OCI-LY1 (cell line): ENCODE measurements at regions not wholly inside any gene's neighbourhood (a gene's known extent, or its start where the extent isn't known, plus 50 kb on each side); places are given as distances from the start of the nearest gene placed in this dataset.

ENCODE experiments used
- EZH2 ChIP-seq: fragments of 200-600 bp; sonication (generic), shearing (Covaris generic); IDR thresholded peaks from 2 replicates; pipeline ENCODE4 v1.8.0; 2017; ENCODE audit warnings: borderline replicate concordance, mixed run types, mild to moderate bottlenecking, antibody characterized with exemption, low read length, moderate library complexity, mixed read lengths
- TF ChIP-seq, protein P1 (sequence below): fragments of 200-600 bp; sonication (generic), shearing (Covaris generic); IDR thresholded peaks from 2 replicates; pipeline ENCODE4 v1.5.1; 2017; ENCODE audit warnings: mild to moderate bottlenecking, antibody characterized with exemption, low read length, moderate library complexity, mixed read lengths

DNA sequence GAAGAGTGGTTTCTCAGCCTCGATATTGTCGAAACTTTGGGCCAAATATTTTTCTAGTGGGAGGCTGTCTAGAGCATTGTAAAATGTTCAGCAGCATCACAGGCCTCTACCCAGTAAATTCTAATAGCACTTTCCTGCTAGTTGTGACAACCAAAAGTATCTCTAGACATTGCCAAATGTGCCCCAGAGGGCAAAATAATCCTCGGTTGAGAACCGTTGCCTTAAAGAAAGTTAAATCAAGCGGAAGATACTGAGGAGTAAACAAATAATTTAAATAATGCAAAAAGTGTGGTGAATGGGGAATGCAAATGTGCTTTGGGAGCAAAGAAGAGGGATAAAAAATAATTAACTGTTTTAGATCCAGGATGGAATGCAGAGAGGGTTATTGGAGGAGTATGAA, 106.4 kb upstream of the ASCC3 start:
- TF ChIP-seq, protein P1, sequence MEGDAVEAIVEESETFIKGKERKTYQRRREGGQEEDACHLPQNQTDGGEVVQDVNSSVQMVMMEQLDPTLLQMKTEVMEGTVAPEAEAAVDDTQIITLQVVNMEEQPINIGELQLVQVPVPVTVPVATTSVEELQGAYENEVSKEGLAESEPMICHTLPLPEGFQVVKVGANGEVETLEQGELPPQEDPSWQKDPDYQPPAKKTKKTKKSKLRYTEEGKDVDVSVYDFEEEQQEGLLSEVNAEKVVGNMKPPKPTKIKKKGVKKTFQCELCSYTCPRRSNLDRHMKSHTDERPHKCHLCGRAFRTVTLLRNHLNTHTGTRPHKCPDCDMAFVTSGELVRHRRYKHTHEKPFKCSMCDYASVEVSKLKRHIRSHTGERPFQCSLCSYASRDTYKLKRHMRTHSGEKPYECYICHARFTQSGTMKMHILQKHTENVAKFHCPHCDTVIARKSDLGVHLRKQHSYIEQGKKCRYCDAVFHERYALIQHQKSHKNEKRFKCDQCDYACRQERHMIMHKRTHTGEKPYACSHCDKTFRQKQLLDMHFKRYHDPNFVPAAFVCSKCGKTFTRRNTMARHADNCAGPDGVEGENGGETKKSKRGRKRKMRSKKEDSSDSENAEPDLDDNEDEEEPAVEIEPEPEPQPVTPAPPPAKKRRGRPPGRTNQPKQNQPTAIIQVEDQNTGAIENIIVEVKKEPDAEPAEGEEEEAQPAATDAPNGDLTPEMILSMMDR = no peak
- no peak for TF ChIP-seq EZH2
